Adrenal gland (tissue), 5 donors: ENCODE measurements at regions not wholly inside any gene's neighbourhood (a gene's known extent, or its start where the extent isn't known, plus 50 kb on each side); places are given as distances from the start of the nearest gene placed in this dataset.

Experiments used
- POLR2A ChIP-seq, 2 donors: fragments of 450-650 bp; IDR thresholded peaks; one replicate each; pipeline ENCODE4 v1.6.1; 2017; ENCODE audit warnings: antibody characterized with exemption in 2 of 2, mild to moderate bottlenecking in 2 of 2, moderate library complexity in 1 of 2
- TF ChIP-seq, protein P1 (sequence below), 6 experiments: fragments of 450-650 bp in 4 of 6; fragments of 200-600 bp in 2 of 6; sonication (generic) in 1 of 6; IDR thresholded peaks; 1 replicate in 5 of 6; 2 replicates in 1 of 6; pipeline versions ENCODE4 v1.5.1 to v1.8.0; 2016 to 2021; ENCODE audit warnings: antibody characterized with exemption in 6 of 6, mild to moderate bottlenecking in 2 of 6, moderate library complexity in 1 of 6
- donor health status: DM: no; HTN: no; CAD: no.

DNA sequence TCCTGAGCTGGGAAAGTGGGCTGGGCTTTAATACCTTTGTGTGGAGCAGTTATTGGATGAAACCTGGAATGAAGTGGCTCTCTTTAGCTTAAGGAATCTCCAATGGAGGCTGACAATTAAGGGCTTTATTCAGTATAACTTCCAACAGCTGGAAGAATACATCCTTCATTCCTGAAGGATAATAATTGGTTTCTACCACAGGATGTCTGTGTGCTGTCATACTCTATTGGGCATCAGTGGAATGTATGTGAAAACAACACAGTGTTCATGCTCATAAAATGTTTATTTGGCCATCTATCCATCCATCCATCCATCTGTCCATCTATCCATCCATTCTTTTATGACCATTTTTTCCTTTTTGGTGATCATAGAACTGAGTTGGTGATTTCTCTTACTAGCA, 220.7 kb upstream of the GAP43 start:
- TF ChIP-seq, protein P1, sequence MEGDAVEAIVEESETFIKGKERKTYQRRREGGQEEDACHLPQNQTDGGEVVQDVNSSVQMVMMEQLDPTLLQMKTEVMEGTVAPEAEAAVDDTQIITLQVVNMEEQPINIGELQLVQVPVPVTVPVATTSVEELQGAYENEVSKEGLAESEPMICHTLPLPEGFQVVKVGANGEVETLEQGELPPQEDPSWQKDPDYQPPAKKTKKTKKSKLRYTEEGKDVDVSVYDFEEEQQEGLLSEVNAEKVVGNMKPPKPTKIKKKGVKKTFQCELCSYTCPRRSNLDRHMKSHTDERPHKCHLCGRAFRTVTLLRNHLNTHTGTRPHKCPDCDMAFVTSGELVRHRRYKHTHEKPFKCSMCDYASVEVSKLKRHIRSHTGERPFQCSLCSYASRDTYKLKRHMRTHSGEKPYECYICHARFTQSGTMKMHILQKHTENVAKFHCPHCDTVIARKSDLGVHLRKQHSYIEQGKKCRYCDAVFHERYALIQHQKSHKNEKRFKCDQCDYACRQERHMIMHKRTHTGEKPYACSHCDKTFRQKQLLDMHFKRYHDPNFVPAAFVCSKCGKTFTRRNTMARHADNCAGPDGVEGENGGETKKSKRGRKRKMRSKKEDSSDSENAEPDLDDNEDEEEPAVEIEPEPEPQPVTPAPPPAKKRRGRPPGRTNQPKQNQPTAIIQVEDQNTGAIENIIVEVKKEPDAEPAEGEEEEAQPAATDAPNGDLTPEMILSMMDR (IDR thresholded peaks at IDR 0.05) = no peak
- TF ChIP-seq POLR2A (IDR thresholded peaks at IDR 0.05) = no peak
